AG09309 (cell line): ENCODE measurements at regions not wholly inside any gene's neighbourhood (a gene's known extent, or its start where the extent isn't known, plus 50 kb on each side); places are given as distances from the start of the nearest gene placed in this dataset.

Experiments
- DNase-seq: peaks from one replicate; pipeline ENCODE4 v3.0.0-alpha.2; 2010; ENCODE audit warnings: low read depth
- H3K4me3 ChIP-seq: 2 replicates; pipeline ENCODE4 v1.5.1; 2011; ENCODE audit warnings: mild to moderate bottlenecking, low read depth, low read length, moderate library complexity; ENCODE audit not compliant: control insufficient read depth
- CTCF ChIP-seq: IDR thresholded peaks from 2 replicates; pipeline ENCODE4 v1.5.1; 2011; ENCODE audit warnings: mild to moderate bottlenecking, low read depth, low read length, inconsistent platforms; ENCODE audit not compliant: insufficient read depth, control insufficient read depth; ENCODE audit errors: missing control alignments

DNA sequence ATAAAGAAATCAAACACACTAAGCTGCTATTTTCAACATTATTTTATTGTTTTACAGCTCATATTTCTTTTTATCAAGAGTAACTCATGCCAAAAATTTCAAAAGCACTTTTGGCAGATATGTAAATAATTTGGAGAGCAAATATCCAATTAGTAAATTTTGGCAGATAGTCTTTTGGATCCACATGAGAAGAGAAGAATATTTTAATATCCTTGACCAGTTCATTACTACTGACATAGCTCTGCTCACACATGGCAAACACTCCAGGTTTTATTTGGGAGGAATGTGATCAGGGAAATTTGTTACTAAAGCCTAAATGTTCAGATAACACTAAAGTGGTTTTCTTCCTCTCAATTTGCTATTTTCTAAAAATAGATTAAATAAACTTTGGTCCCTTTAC lies 1054.3 kb downstream of the FAT4 start:
- TF ChIP-seq CTCF, result no peak
- DNase-seq, result no peak
- no peak overlapping the region for H3K4me3 ChIP-seq

DNA sequence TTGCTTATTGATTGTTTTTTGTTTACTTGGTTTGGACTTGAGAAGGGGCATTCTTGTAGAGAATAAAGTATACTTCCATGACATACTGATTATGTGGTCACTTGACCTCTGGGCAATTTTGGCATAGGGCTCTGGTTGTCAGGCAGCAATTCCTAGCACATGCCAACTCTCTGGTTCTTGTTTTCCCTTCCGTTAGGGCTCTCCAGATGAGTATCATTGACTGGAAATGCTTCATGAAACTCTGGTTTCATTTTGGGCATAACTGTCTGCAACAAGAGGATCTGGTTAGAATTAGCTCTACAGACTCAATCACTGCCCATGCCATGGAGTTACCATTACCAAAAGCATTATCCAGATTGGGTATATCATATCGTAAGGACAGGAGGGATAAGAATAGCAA lies 1057.9 kb downstream of the FAT4 start:
- no peak for TF ChIP-seq CTCF
- no peak for DNase-seq
- no peak overlapping the region for H3K4me3 ChIP-seq

GRCh38 chr4:126375462-126376054 lies 1060.8 kb downstream of the FAT4 start:
- TF ChIP-seq CTCF, result no peak
- H3K4me3 ChIP-seq, result no peak overlapping the region
- no peak for DNase-seq

- H3K4me3 ChIP-seq, result no peak overlapping the region
- DNase-seq, result no peak
- no peak for TF ChIP-seq CTCF
Observed at GRCh38 chr4:126385954-126386353, 1071.2 kb downstream of the FAT4 start.

GRCh38 chr4:126386512-126386911 lies 1071.8 kb downstream of the FAT4 start:
- no peak for TF ChIP-seq CTCF
- H3K4me3 ChIP-seq, result no peak overlapping the region
- DNase-seq, result no peak

DNA sequence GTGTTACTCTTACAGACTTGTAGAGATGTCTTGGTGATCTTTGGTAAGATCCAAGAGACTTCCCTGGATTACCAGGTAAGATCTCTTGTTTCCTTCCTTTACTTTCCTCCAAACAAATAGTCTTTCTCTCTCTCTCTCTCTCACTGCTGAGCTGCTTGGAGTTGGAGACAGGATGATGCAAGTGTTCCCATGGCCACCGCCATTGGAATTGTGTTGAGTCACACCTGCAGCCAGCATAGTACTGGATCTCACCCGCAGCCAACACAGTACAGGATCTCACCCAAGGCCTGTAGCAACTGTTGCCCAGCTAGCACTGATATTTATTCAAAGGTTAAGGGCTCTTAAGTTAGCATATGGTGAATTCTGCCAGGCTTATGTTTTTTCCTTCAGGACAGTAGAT lies 1080.9 kb downstream of the FAT4 start:
- no peak overlapping the region for H3K4me3 ChIP-seq
- no peak for TF ChIP-seq CTCF
- DNase-seq, result no peak

DNA sequence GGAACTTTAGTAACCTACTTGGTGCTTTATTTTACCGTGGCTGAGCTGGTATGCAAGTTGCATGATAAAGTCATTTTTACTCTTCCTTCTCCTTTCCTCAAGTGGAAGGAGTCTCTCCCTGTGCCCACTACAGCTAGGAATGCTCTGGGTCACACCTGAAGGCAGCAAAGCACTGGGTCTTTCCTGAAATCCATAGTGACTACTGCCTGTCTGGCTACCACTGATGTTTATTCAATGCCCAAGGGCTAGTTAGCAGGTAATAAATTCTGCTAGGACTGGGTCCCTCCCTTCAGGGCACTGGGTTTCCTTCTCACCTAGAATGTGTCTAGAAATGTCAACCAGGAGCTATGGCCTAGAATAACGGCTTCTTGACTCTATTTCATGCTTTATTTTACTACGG lies 1081.4 kb downstream of the FAT4 start:
- no peak for DNase-seq
- H3K4me3 ChIP-seq, result no peak overlapping the region
- no peak for TF ChIP-seq CTCF
